ENCODE measurements at regions not wholly inside any gene's neighbourhood (a gene's known extent, or its start where the extent isn't known, plus 50 kb on each side); places are given as distances from the start of the nearest gene placed in this dataset.
"Not testable (repeated sequence)": the region's sequence is repeated elsewhere in the genome, so short reads cannot be mapped to it uniquely, and the experiment has no call there.

DNA sequence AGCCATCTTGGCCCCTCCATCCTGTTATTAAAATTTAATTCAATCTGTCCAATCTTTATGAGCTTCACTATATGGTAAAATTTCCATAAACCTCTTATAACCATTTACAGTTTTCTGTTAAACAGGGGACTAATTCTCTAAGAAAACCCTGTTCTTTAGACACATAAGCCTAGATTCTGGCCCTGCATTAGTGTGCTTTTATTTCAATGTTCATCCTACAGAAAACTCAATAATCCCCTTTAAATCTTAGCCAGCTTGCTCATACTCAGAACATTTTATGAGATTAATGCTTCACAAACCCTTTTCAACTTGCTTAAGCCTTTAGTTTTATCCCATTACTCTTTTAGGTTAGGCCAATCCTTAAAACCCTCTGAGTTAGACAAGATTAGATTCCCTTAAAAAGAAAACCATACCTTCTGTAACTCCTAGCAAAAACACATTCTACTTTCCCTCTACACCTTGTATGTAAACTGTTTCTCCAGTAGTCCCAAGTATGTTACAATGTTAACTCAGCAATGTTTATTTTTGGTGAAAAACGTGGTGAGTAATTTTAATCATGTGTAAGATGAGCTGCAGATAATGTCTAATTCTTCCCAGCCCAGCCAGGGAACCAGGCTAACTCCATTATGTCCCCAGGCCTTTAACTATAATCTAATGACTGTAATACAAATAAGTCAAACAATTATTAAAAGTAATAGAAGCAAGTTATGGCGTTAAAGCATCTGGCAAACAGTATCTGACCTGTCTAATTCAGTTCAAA, 1953.4 kb upstream of the LRRTM1 start:
- DNase-seq: no peak

GRCh38 chr2:82256983-82257632, 1952.6 kb upstream of the LRRTM1 start:
- no peak for DNase-seq

GRCh38 chr2:82256288-82256687, 1951.7 kb upstream of the LRRTM1 start:
- no peak for DNase-seq

DNA sequence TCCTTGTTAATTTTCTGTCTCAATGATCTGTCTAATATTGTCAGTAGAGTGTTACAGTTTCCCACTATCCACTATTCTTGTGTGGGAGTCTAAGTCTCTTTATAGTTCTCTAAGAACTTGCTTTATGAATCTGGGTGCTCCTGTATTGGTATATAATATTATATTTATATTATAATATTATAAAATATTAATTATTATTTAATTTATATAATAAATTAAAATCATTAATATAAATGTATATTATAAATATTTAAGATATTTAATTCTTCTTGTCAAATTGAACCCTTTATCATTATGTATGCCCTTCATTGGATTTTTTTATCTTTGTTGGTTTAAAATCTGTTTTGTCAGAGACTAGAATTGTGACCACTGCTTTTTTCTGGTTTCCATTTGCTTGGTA, 1950.2 kb upstream of the LRRTM1 start:
- DNase-seq: no peak

GRCh38 chr2:82246220-82246775, 1941.7 kb upstream of the LRRTM1 start:
- no peak for DNase-seq

- no peak for DNase-seq
These were observed 1934.6 kb upstream of the LRRTM1 start for GRCh38 chr2:82239176-82239575.

GRCh38 chr2:82237994-82238662, 1933.6 kb upstream of the LRRTM1 start:
- DNase-seq: no peak

DNA sequence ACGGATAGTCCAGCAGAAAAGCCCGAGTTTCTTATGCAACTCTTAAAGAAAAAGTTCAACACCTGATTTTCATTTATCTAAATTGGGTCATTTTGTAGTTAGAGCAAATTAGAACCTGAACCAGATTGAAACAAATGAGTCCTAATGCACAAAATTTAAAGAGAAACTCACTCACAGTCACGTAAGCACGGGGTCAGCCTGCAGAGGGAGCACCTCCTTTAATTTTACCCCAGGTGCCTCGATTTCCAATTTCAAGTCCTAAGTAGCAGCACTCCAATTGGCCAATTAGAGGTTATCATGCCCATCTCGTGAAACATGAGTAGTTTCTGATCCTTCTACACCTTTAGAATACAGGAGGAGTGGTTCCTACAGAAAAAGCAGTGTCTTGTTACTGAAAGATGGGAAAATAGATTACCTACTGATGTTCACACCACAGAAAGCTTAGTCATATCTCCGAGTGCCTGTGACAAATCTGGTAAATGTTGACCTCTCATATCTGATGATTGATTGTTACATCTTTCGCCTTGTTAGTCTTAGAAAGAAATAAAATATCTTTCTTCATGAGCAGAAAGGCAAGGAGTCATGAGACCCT, 1929.8 kb upstream of the LRRTM1 start:
- DNase-seq: no peak

GRCh38 chr2:82233806-82234205, 1929.3 kb upstream of the LRRTM1 start:
- DNase-seq: no peak

DNA sequence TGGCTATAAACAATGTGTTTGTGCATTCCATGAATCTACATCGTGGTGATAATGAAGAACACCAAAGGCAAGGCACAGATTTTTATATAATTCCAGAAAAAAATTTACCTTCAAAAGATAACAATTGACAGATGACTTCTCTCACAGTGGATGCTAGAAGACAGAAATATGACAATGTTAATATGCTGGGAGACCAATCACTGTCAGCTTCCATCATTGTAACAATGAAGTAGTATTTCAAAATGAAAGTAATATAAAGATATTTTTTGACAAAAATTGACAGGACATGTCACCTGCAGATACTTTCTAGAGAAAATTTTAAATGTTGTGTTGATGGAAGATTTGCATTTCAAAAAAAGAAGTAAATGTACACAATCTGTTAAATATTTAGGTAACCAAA, 1925.9 kb upstream of the LRRTM1 start:
- DNase-seq: no peak

- no peak for DNase-seq
These were observed 1921.9 kb upstream of the LRRTM1 start for GRCh38 chr2:82226441-82226840.

GRCh38 chr2:82224301-82224940, 1919.9 kb upstream of the LRRTM1 start:
- DNase-seq: no peak

DNA sequence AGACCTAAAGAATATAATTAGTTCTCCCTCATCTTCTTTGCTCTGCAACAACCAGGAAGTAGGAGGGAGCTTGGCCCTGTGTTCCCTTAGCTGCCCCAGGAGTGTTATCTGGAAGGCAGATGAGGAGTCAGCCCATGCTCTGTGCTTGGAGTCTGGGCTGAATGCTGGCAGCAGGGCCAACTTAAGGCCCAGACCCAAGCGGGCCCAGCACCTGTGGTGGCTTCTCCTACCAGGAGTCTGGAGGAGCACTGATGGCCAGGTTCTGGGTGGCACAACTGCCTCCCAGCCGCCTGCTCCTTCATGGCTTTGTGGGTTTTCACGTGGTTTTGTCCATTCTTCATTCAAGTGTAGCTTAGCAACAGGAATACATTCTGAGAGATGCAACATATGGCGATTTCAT, 1910.7 kb upstream of the LRRTM1 start:
- no peak for DNase-seq

DNA sequence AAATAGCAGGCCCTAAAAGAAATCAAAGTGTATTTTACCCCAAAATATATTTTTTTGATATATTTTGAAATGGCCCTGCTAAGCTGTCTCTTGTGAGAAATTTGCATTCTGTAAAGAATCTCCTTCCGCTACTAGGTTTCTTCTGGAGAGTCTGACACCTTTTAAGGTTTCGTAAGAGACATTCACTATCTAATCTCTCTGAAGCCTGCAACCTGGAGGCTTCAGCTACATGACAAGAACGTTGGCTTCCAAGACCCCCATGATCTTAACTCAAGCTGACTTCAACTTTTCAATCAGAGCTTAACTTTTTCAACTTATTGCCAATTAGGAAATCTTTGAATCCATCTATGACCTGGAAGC, 1894.9 kb upstream of the LRRTM1 start:
- no peak for DNase-seq

GRCh38 chr2:82198809-82199492, 1894.4 kb upstream of the LRRTM1 start:
- DNase-seq: no peak

DNA sequence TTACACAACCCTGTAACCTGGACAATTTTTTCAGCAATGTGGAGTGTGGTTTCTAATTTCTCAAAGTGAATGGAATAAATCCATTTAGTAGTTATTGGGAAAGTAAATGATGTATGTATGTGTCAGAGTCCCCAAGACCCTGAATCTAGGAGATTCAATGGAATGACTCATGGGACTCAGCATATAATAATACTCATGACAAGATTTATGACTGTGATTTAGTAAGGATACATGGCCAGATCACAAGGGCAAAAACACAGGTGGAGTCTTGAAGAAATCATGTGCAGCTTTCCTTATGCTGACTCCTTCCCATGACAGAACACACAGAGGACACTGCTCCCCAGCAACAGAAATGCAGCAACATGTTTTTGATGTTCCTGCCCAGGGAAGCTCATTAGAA, 1877.7 kb upstream of the LRRTM1 start:
- DNase-seq: no peak

DNA sequence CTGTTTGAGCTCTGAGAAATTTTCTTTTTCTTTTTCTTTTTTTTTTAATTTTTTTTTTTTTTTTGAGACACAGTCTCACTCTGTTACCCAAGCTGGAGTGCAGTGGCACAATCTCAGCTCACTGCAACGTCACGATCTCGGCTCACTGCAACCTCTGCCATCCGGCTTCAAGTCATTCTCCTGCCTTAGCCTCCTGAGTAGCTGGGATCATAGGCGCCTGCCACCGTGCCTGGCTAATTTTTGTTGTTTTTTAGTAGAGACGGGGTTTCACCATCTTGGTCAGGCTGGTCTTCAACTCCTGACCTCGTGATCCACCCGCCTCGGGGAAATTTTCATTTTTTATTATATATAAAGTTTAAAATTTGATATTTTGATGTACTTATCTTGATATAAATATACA, 1870.7 kb upstream of the LRRTM1 start:
- not testable (repeated sequence) for DNase-seq

DNA sequence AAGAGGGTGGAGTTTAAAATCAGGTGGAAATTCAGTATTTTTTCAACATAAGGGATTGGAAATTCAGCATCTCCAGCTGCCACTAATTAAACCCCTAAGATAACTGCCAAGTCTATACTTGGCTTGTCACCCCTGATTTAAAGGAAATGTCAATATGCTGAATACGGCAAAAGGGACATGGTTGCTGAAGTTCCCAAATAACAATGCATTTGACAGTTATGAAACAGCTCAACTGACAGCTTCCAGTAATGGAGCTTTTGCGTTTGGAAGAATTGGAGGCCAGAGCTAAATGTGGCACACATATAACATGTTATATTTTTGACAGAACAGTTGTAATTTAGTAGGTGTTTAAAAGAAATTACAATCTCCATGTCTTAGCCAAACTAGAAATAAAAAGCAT, 1867.9 kb upstream of the LRRTM1 start:
- DNase-seq: no peak

- DNase-seq: no peak
These were observed 1864.8 kb upstream of the LRRTM1 start for GRCh38 chr2:82169379-82169778.

DNA sequence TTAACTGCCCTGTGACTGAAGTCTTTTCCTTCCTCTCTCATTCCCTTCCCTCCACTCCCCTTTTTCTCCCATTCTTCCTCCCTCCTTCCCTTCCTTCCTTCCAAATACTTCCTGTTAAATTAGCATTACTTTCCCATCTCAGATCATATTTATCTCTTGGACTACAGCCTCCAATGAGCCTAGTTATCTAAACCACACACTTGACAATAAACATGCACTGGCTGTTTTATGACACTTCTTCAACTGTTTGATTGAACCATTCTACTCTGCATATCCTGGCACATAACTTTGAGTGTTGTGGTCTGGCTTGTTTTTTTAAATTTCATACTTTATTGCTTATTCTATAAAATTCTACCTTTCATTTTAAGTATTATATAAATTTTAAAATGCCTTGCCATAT, 1860.8 kb upstream of the LRRTM1 start:
- DNase-seq: no peak

- no peak for DNase-seq
These were observed 1853.6 kb upstream of the LRRTM1 start for GRCh38 chr2:82158150-82158549.

GRCh38 chr2:82155469-82155868, 1850.9 kb upstream of the LRRTM1 start:
- no peak for DNase-seq
